HG03066 (cell line): ENCODE measurements at regions not wholly inside any gene's neighbourhood (a gene's known extent, or its start where the extent isn't known, plus 50 kb on each side); places are given as distances from the start of the nearest gene placed in this dataset.

ENCODE experiments used
- ATAC-seq: cut with Tn5 transposase; IDR thresholded peaks from one replicate; pipeline ENCODE4 v1.9.1; 2021; ENCODE audit warnings: low read depth; ENCODE audit not compliant: unreplicated experiment

GRCh38 chr13:53143757-53144339 lies 115.2 kb downstream of the OLFM4 start:
- no peak for ATAC-seq

GRCh38 chr13:53144826-53145225 lies 116.2 kb downstream of the OLFM4 start:
- no peak for ATAC-seq

GRCh38 chr13:53150568-53150967 lies 122.0 kb downstream of the OLFM4 start:
- ATAC-seq, result no peak

- ATAC-seq, result peak; percentile 76
Observed at GRCh38 chr13:53151336-53152056, 122.9 kb downstream of the OLFM4 start.

GRCh38 chr13:53152057-53152421 lies 123.4 kb downstream of the OLFM4 start:
- no peak for ATAC-seq

GRCh38 chr13:53158201-53158600 lies 129.6 kb downstream of the OLFM4 start:
- ATAC-seq, result no peak

GRCh38 chr13:53159431-53159830 lies 130.8 kb downstream of the OLFM4 start:
- ATAC-seq, result no peak

- ATAC-seq, result no peak
Observed at GRCh38 chr13:53160211-53160610, 131.6 kb downstream of the OLFM4 start.

GRCh38 chr13:53161251-53161650 lies 132.6 kb downstream of the OLFM4 start:
- no peak for ATAC-seq

GRCh38 chr13:53165261-53165660 lies 136.6 kb downstream of the OLFM4 start:
- ATAC-seq, result no peak

- ATAC-seq, result no peak
Observed at GRCh38 chr13:53167561-53167960, 138.9 kb downstream of the OLFM4 start.

GRCh38 chr13:53170910-53171309 lies 142.3 kb downstream of the OLFM4 start:
- ATAC-seq, result no peak

- ATAC-seq, result no peak
Observed at GRCh38 chr13:53174545-53174944, 145.9 kb downstream of the OLFM4 start.

GRCh38 chr13:53180684-53181083 lies 152.1 kb downstream of the OLFM4 start:
- ATAC-seq, result no peak

GRCh38 chr13:53182724-53183123 lies 154.1 kb downstream of the OLFM4 start:
- ATAC-seq, result no peak

- no peak for ATAC-seq
Observed at GRCh38 chr13:53188120-53188519, 159.5 kb downstream of the OLFM4 start.

- no peak for ATAC-seq
Observed at GRCh38 chr13:53189162-53189561, 160.5 kb downstream of the OLFM4 start.

- ATAC-seq, result no peak
Observed at GRCh38 chr13:53191091-53191490, 162.5 kb downstream of the OLFM4 start.

- no peak for ATAC-seq
Observed at GRCh38 chr13:53197424-53197823, 168.8 kb downstream of the OLFM4 start.

- ATAC-seq, result no peak
Observed at GRCh38 chr13:53198017-53198416, 169.4 kb downstream of the OLFM4 start.

- ATAC-seq, result no peak
Observed at GRCh38 chr13:53198736-53199135, 170.1 kb downstream of the OLFM4 start.

GRCh38 chr13:53200075-53200474 lies 171.5 kb downstream of the OLFM4 start:
- ATAC-seq, result no peak
